Activated naive CD4-positive, alpha-beta T cell treated with anti-CD3 and anti-CD28 coated beads, Interleukin-2, amount 10 ng/mL, durations not matched to agents 7 days and 5 days (primary cell): ENCODE measurements at regions not wholly inside any gene's neighbourhood (a gene's known extent, or its start where the extent isn't known, plus 50 kb on each side); places are given as distances from the start of the nearest gene placed in this dataset.

Experiments
- CTCF ChIA-PET: fragments of 350-600 bp; sonication (Branson Sonifier 250); formaldehyde crosslinking; loops from one replicate; lab custom pipeline; 2021; ENCODE audit warnings: antibody characterized with exemption; lab: Charles Lee
- DNase-seq: peaks from one replicate; pipeline ENCODE4 v3.0.0-alpha.2; 2020
- H3K27ac Mint-ChIP-seq: one replicate; pipeline ENCODE4 v1.8.0; 2021; ENCODE audit warnings: mild to moderate bottlenecking, moderate library complexity, mixed read lengths
- H3K27me3 Mint-ChIP-seq: one replicate; pipeline ENCODE4 v1.8.0; 2021; ENCODE audit warnings: mild to moderate bottlenecking, mixed read lengths
- H3K36me3 Mint-ChIP-seq: one replicate; pipeline ENCODE4 v1.8.0; 2021; ENCODE audit warnings: mixed read lengths
- H3K4me1 Mint-ChIP-seq: one replicate; pipeline ENCODE4 v1.8.0; 2021; ENCODE audit warnings: mixed read lengths
- H3K4me3 Mint-ChIP-seq: one replicate; pipeline ENCODE4 v1.8.0; 2021; ENCODE audit warnings: mild to moderate bottlenecking, moderate library complexity, mixed read lengths
- H3K9me3 Mint-ChIP-seq: one replicate; pipeline ENCODE4 v1.8.0; 2021; ENCODE audit warnings: mixed read lengths

DNA sequence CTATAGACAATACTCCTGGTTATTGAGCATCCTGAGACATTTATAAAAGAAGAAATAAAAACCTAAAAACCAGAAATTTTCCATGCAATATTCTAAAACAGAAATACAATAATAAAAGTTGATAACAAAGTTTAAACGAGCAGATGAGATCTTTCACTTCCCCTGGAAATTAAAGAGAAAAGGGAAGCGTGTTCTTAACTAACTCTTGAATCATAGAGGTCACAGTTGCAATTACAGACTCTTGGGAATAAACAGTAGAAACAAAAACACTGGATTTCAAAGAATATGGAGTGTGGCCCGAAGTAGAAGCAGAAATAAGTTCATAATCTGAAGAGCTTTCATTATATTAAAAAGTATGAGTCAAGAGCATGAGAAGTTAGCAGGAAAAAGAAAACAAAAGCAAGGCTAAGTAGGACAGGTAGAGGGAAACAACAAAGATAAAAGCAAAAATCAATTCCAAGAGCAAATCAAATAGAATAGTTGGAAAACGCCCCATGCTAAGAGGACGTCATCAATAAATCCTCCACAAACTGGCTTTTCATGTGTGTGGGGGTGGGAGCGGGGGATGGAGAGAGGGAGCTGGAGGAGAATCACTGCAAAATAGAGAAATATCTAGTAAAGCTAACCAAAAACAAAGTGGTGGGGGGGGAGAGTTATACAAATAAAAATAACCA, 55.2 kb upstream of the C10orf71 start:
- Mint-ChIP-seq H3K4me3 (no peak overlapping the region), H3K36me3 (no peaks in the 10 kb centered on the region), H3K4me1 (no peaks in the 10 kb centered on the region), H3K27me3 (peaks cover 45% of the 10 kb centered on the region), H3K9me3 (no peaks in the 10 kb centered on the region), H3K27ac (no peak overlapping the region)
- CTCF ChIA-PET: no interaction called here
- DNase-seq: no peak

- Mint-ChIP-seq H3K4me3 (no peak overlapping the region), H3K36me3 (no peaks in the 10 kb centered on the region), H3K27ac (no peak overlapping the region), H3K9me3 (no peaks in the 10 kb centered on the region), H3K27me3 (peaks cover 43% of the 10 kb centered on the region), H3K4me1 (no peaks in the 10 kb centered on the region)
- no peak for DNase-seq
- CTCF ChIA-PET: no interaction called here
These were observed 54.9 kb upstream of the TMEM273 start for GRCh38 chr10:49243139-49243538.

DNA sequence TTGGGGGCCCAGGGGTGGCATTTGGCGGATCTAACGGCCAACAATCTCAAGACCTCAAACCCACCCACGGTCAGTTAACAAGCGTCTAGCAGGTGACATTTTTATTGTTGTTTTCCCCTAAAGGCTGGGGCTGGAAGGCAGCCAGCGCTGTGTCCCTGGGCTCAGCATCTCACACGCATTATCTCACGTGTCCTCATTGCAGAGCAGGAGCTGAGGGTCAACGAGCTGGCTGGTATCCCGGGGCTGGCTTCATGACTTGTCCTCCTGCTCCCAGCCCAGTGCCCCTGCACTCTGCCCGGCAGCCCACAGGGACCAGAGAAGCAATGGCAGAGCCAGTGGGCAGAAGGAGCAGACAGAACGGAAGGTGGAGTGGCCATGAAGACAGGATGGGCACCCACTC, 54.4 kb upstream of the TMEM273 start:
- H3K27me3 Mint-ChIP-seq: peaks cover 45% of the 10 kb centered on the region
- no peak overlapping the region for H3K4me3 Mint-ChIP-seq
- H3K9me3 Mint-ChIP-seq: no peaks in the 10 kb centered on the region
- H3K27ac Mint-ChIP-seq: no peak overlapping the region
- no peaks in the 10 kb centered on the region for H3K36me3 Mint-ChIP-seq
- H3K4me1 Mint-ChIP-seq: no peaks in the 10 kb centered on the region
- CTCF ChIA-PET: no interaction called here
- DNase-seq: no peak

DNA sequence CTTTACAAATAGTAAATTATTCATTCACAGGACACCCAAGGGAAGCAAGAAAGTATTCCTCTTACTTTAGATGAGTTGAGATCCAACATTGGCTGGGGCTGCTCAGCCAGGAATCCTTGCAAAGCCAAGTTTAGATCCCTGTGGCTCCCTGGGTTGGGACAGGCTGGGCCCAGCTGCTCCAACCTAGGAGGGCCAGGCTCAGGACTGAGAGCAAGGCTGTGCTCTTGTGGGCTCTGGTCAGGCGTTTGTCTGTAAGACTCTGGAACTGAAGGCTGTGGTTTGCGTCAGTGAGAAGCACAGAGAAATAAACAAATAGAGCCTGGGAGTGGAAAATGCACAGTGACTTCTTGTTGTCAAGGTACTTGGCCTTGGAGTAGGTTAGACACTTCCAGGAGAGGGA, 53.2 kb upstream of the TMEM273 start:
- Mint-ChIP-seq H3K36me3 (no peaks in the 10 kb centered on the region), H3K27ac (no peak overlapping the region), H3K27me3 (peaks cover 50% of the 10 kb centered on the region), H3K4me3 (no peak overlapping the region), H3K4me1 (no peaks in the 10 kb centered on the region), H3K9me3 (no peaks in the 10 kb centered on the region)
- no peak for DNase-seq
- CTCF ChIA-PET: no interaction called here

DNA sequence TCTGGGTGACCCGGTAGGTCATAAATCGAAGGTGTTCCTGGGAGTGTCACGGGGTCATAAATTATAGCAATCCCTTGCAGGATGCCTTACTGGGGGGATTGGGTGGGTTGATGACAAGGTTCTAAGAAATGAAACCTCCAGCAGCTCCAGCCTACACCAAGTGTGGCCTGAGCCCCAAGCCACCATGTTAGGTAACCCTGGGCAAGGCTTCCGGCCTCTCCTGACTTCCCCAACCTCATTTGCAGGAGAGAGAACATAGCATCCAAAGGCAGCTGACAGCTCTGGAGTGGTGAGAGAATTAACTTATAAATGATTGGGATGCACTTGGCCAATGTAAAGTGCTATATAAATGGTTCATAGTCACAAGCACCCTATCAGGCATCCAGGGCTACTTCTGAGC, 52.8 kb upstream of the TMEM273 start:
- no peak for DNase-seq
- Mint-ChIP-seq H3K36me3 (no peaks in the 10 kb centered on the region), H3K4me1 (no peaks in the 10 kb centered on the region), H3K27me3 (peaks cover 46% of the 10 kb centered on the region), H3K4me3 (no peak overlapping the region), H3K27ac (no peak overlapping the region), H3K9me3 (no peaks in the 10 kb centered on the region)
- CTCF ChIA-PET: no interaction called here
